ENCODE measurements at regions not wholly inside any gene's neighbourhood (a gene's known extent, or its start where the extent isn't known, plus 50 kb on each side); places are given as distances from the start of the nearest gene placed in this dataset.

- TF ChIP-seq CTCF (IDR thresholded peaks at IDR 0.05; ENCODE audit: low read depth, low read length) = no peak
- H3K4me3 ChIP-seq (ENCODE audit: low read depth, low read length) = no peak overlapping the region
Measured at GRCh38 chr6:104332364-104332763, 527.4 kb downstream of the HACE1 start.

GRCh38 chr6:104326173-104327001 is 533.3 kb downstream of the HACE1 start:
- TF ChIP-seq CTCF (IDR thresholded peaks at IDR 0.05; ENCODE audit: low read depth, low read length) = no peak

GRCh38 chr6:104325341-104326172 is 534.2 kb downstream of the HACE1 start:
- no peak overlapping the region for H3K4me3 ChIP-seq (ENCODE audit: low read depth, low read length)
- TF ChIP-seq CTCF (IDR thresholded peaks at IDR 0.05; ENCODE audit: low read depth, low read length) = no peak

More at GRCh38 chr6:104326173-104327001, 533.3 kb downstream of the HACE1 start:
- no peak overlapping the region for H3K4me3 ChIP-seq (ENCODE audit: low read depth, low read length)

GRCh38 chr6:104324301-104324700 is 535.4 kb downstream of the HACE1 start:
- no peak for TF ChIP-seq CTCF (IDR thresholded peaks at IDR 0.05; ENCODE audit: low read depth, low read length)
- no peak overlapping the region for H3K4me3 ChIP-seq (ENCODE audit: low read depth, low read length)

- no peak overlapping the region for H3K4me3 ChIP-seq (ENCODE audit: low read depth, low read length)
- TF ChIP-seq CTCF (IDR thresholded peaks at IDR 0.05; ENCODE audit: low read depth, low read length) = no peak
Measured at GRCh38 chr6:104322841-104323240, 536.9 kb downstream of the HACE1 start.

- no peak overlapping the region for H3K4me3 ChIP-seq (ENCODE audit: low read depth, low read length)
- TF ChIP-seq CTCF (IDR thresholded peaks at IDR 0.05; ENCODE audit: low read depth, low read length) = no peak
Measured at GRCh38 chr6:104321301-104321700, 538.4 kb downstream of the HACE1 start.

GRCh38 chr6:104320896-104321295 is 538.8 kb downstream of the HACE1 start:
- no peak overlapping the region for H3K4me3 ChIP-seq (ENCODE audit: low read depth, low read length)
- no peak for TF ChIP-seq CTCF (IDR thresholded peaks at IDR 0.05; ENCODE audit: low read depth, low read length)
